ENCODE measurements at regions not wholly inside any gene's neighbourhood (a gene's known extent, or its start where the extent isn't known, plus 50 kb on each side); places are given as distances from the start of the nearest gene placed in this dataset.
"Not testable (repeated sequence)": the region's sequence is repeated elsewhere in the genome, so short reads cannot be mapped to it uniquely, and the experiment has no call there.

DNA sequence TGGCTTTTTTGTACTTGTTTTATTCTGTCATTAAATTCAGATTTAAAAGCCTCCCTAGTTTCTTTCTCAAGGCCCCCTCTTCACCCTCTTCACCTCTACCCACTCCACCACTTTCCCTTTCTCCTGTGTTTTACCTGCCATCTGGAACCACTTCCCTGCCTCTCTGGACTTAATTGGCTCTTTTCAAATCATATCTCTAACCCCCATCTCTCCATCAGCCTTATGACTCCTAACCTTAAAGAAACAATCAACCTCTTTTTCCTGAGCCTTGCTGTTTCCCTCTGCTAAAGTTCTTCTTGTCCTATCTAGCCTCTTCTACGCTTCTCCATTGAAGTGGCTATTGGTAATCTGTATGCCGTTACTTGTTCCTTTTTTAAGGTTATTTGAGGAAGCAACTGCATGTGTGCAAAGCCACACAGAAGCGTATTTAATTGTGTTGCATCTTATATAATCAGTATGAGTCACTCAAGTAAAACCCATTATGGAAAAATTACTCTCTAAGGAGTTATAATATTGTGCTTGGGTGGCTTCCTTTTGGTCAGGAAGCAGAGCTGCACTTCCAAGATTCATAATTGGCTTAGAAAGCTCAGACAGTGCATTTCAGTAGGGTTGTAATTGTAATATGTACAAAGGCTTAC lies 653.6 kb upstream of the ITGA1 start:
- WGBS (ENCODE audit: insufficient coverage): 0% methylated on average over 1 of the region's 3 CpGs
- H3K4me3 ChIP-seq (ENCODE audit: low read length): no peak overlapping the region
- no peaks in the 10 kb centered on the region for H3K36me3 ChIP-seq (ENCODE audit: control insufficient read depth, insufficient read depth, low read length)
- no peak for ATAC-seq
- Mint-ChIP-seq H3K27ac (no peak overlapping the region), H3K27me3 (ENCODE audit: low read depth in 2 of 2) (no peaks in the 10 kb centered on the region), H3K9me3 (peaks cover 2 to 6% of the 10 kb centered on the region in 2 donors), H3K4me3 (no peak overlapping the region), H3K4me1 (no peaks in the 10 kb centered on the region), H3K36me3 (no peaks in the 10 kb centered on the region)
- H3K27me3 ChIP-seq (ENCODE audit: control insufficient read depth, insufficient read depth, low read length): no peaks in the 10 kb centered on the region
- H3K27ac ChIP-seq (ENCODE audit: low read length): no peak overlapping the region
- no peaks in the 10 kb centered on the region for H3K4me1 ChIP-seq (ENCODE audit: control insufficient read depth, insufficient read depth, low read length)
- no peak for DNase-seq
- intact Hi-C loops (cut with micrococcal nuclease): no loop called here
- peaks cover 4% of the 10 kb centered on the region for H3K9me3 ChIP-seq (ENCODE audit: control insufficient read depth, insufficient read depth, low read length)
- TF ChIP-seq, protein P1, sequence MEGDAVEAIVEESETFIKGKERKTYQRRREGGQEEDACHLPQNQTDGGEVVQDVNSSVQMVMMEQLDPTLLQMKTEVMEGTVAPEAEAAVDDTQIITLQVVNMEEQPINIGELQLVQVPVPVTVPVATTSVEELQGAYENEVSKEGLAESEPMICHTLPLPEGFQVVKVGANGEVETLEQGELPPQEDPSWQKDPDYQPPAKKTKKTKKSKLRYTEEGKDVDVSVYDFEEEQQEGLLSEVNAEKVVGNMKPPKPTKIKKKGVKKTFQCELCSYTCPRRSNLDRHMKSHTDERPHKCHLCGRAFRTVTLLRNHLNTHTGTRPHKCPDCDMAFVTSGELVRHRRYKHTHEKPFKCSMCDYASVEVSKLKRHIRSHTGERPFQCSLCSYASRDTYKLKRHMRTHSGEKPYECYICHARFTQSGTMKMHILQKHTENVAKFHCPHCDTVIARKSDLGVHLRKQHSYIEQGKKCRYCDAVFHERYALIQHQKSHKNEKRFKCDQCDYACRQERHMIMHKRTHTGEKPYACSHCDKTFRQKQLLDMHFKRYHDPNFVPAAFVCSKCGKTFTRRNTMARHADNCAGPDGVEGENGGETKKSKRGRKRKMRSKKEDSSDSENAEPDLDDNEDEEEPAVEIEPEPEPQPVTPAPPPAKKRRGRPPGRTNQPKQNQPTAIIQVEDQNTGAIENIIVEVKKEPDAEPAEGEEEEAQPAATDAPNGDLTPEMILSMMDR (IDR thresholded peaks at IDR 0.05): no peak

DNA sequence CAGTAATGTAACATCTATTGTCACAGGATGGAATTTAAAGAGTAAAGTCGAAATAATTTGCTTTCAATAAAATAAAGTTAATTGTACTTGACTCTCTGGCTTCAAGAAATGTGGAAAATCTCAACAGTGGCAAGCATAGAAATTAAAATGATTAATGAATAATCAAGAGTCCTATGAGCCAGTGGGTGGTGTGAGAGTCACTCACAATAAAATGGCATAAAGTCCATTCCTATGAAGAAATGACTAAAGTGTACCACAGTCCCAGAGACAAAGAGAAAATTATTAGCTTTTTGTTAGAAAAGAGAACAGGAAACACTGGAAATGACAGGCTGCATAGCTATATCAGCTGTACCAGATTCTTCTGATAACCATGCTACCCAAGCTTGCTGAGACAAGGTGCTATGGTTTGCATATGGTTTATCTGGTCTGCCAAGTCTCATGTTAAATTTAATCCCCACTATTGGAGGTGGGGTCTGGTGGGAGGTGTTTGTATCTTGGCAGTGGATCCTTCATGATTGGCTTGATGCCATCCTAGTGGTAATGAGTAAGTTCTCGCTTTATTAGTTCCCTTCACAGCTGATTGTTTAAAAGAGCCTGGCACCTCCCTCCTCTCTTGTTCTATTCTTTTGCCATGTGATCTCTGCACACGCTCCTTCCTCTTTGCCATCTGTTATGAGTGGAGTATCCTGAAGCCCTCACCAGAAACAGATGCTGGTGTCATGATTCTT lies 647.7 kb upstream of the ITGA1 start:
- no peaks in the 10 kb centered on the region for H3K4me1 ChIP-seq (ENCODE audit: control insufficient read depth, insufficient read depth, low read length)
- Mint-ChIP-seq H3K4me3 (no peak overlapping the region), H3K9me3 (peaks cover 2 to 3% of the 10 kb centered on the region in 2 donors), H3K36me3 (no peaks in the 10 kb centered on the region), H3K27ac (no peak overlapping the region), H3K4me1 (no peaks in the 10 kb centered on the region), H3K27me3 (ENCODE audit: low read depth in 2 of 2) (no peaks in the 10 kb centered on the region)
- TF ChIP-seq, protein P1 (IDR thresholded peaks at IDR 0.05): no peak
- H3K4me3 ChIP-seq (ENCODE audit: low read length): no peak overlapping the region
- 60% methylated on average over 3 of the region's 3 CpGs for WGBS (ENCODE audit: insufficient coverage)
- H3K9me3 ChIP-seq (ENCODE audit: control insufficient read depth, insufficient read depth, low read length): peaks cover 4% of the 10 kb centered on the region
- H3K27me3 ChIP-seq (ENCODE audit: control insufficient read depth, insufficient read depth, low read length): no peaks in the 10 kb centered on the region
- ATAC-seq (no peak), DNase-seq (no peak)
- H3K36me3 ChIP-seq (ENCODE audit: control insufficient read depth, insufficient read depth, low read length): no peaks in the 10 kb centered on the region
- intact Hi-C loops (cut with micrococcal nuclease): no loop called here
- no peak overlapping the region for H3K27ac ChIP-seq (ENCODE audit: low read length)

DNA sequence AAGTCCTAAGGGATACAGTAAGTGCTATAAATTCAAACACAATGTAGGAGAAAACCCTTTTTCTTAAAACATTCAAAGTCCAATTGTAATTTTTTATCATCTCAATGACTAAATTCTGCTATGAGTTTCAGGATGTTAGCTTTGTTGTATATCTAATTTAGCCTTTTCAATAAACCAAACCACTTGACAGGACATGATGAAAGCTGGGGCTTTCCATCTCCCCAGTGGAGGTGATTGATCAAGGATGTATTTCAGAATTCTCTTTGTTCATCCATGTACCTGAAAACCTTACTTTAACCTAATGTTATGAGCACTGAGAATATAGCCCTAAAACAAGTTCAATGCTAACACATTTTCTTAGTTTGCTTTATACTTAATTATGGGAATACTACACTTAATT lies 639.0 kb upstream of the ITGA1 start:
- no peak overlapping the region for H3K4me3 ChIP-seq (ENCODE audit: low read length)
- H3K27ac Mint-ChIP-seq: no peak overlapping the region
- H3K4me1 ChIP-seq (ENCODE audit: control insufficient read depth, insufficient read depth, low read length): no peaks in the 10 kb centered on the region
- no peaks in the 10 kb centered on the region for H3K36me3 ChIP-seq (ENCODE audit: control insufficient read depth, insufficient read depth, low read length)
- no peak for DNase-seq
- H3K36me3 Mint-ChIP-seq: no peaks in the 10 kb centered on the region
- H3K27me3 ChIP-seq (ENCODE audit: control insufficient read depth, insufficient read depth, low read length): no peaks in the 10 kb centered on the region
- no peak overlapping the region for H3K27ac ChIP-seq (ENCODE audit: low read length)
- no peaks in the 10 kb centered on the region for H3K27me3 Mint-ChIP-seq (ENCODE audit: low read depth in 2 of 2)
- TF ChIP-seq, protein P1 (IDR thresholded peaks at IDR 0.05): no peak
- H3K4me1 Mint-ChIP-seq: no peaks in the 10 kb centered on the region
- H3K9me3 ChIP-seq (ENCODE audit: control insufficient read depth, insufficient read depth, low read length): no peaks in the 10 kb centered on the region
- H3K4me3 Mint-ChIP-seq: no peak overlapping the region
- peaks cover 3 to 6% of the 10 kb centered on the region in 2 donors for H3K9me3 Mint-ChIP-seq
- intact Hi-C loops (cut with micrococcal nuclease): no loop called here
- ATAC-seq: no peak

DNA sequence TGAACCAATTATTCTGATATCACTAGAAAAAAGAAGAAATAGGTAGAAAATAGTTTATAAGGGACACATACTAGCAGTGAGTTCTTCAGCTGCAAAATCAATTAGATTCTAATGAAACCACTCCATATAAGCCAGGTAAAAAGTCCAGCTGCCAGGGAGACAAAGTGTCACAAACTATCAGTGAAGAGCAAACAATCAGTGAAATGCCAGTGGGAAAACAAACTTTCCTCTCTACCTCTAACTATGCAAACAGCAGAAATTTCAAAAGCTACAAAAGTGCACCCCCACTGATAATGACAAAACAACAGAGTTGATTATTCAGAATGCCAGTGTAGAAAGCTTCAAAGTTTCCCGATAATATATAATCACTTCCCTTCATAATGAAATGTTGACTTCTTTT lies 637.2 kb upstream of the ITGA1 start:
- TF ChIP-seq, protein P1 (IDR thresholded peaks at IDR 0.05): no peak
- no CpG with 5 or more reads among the region's 1 CpG for WGBS (ENCODE audit: insufficient coverage)
- no peaks in the 10 kb centered on the region for H3K9me3 ChIP-seq (ENCODE audit: control insufficient read depth, insufficient read depth, low read length)
- intact Hi-C loops (cut with micrococcal nuclease): no loop called here
- Mint-ChIP-seq H3K4me1 (no peaks in the 10 kb centered on the region), H3K27me3 (ENCODE audit: low read depth in 2 of 2) (no peaks in the 10 kb centered on the region), H3K36me3 (no peaks in the 10 kb centered on the region), H3K9me3 (peaks cover 7 to 11% of the 10 kb centered on the region in 2 donors), H3K27ac (no peak overlapping the region), H3K4me3 (no peak overlapping the region)
- H3K36me3 ChIP-seq (ENCODE audit: control insufficient read depth, insufficient read depth, low read length): no peaks in the 10 kb centered on the region
- no peak overlapping the region for H3K4me3 ChIP-seq (ENCODE audit: low read length)
- H3K4me1 ChIP-seq (ENCODE audit: control insufficient read depth, insufficient read depth, low read length): no peaks in the 10 kb centered on the region
- DNase-seq (no peak), ATAC-seq (no peak)
- H3K27me3 ChIP-seq (ENCODE audit: control insufficient read depth, insufficient read depth, low read length): no peaks in the 10 kb centered on the region
- H3K27ac ChIP-seq (ENCODE audit: low read length): no peak overlapping the region

DNA sequence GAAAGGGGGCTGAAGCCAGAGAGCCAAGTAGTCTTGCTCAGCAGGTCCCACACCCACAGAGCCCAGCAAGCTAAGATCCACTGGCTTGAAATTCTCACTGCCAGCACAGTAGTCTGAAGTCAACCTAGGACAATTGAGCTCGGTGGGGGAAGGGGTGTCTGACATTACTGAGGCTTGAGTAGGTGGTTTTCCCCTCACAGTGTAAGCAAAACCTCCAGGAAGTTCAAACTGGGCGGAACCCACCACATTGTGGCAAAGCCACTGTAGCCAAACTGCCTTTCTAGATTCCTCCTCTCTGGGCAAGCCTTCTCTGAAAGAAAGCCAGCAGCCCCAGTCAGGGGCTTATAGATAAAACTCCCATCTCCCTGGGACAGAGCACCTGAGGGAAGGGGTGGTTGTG lies 630.9 kb upstream of the ITGA1 start:
- 63% methylated on average over 2 of the region's 2 CpGs for WGBS (ENCODE audit: insufficient coverage)
- ATAC-seq: peak; percentile 55 to 76 (median 67)

More for the DNA sequence above, 630.9 kb upstream of the ITGA1 start:
- peak in 1 of 2 donors; percentile 4 for DNase-seq
- intact Hi-C loops (cut with micrococcal nuclease); H3K27ac Mint-ChIP-seq; H3K9me3 ChIP-seq (ENCODE audit: control insufficient read depth, insufficient read depth, low read length); H3K27me3 Mint-ChIP-seq (ENCODE audit: low read depth in 2 of 2); H3K4me3 Mint-ChIP-seq; H3K27me3 ChIP-seq (ENCODE audit: control insufficient read depth, insufficient read depth, low read length); H3K4me3 ChIP-seq (ENCODE audit: low read length); H3K27ac ChIP-seq (ENCODE audit: low read length); H3K36me3 ChIP-seq (ENCODE audit: control insufficient read depth, insufficient read depth, low read length): not testable (repeated sequence)
- peaks cover 12% of the 10 kb centered on the region for H3K4me1 ChIP-seq (ENCODE audit: control insufficient read depth, insufficient read depth, low read length)
- H3K4me1 Mint-ChIP-seq: peaks cover 0 to 18% of the 10 kb centered on the region in 2 donors
- H3K9me3 Mint-ChIP-seq: peaks cover 20 to 25% of the 10 kb centered on the region in 2 donors
- peaks cover 11% of the 10 kb centered on the region for H3K36me3 Mint-ChIP-seq

Measured in natural killer cell (primary cell).